ENCODE measurements at regions not wholly inside any gene's neighbourhood (a gene's known extent, or its start where the extent isn't known, plus 50 kb on each side); places are given as distances from the start of the nearest gene placed in this dataset.

- TF ChIP-seq, protein P1, sequence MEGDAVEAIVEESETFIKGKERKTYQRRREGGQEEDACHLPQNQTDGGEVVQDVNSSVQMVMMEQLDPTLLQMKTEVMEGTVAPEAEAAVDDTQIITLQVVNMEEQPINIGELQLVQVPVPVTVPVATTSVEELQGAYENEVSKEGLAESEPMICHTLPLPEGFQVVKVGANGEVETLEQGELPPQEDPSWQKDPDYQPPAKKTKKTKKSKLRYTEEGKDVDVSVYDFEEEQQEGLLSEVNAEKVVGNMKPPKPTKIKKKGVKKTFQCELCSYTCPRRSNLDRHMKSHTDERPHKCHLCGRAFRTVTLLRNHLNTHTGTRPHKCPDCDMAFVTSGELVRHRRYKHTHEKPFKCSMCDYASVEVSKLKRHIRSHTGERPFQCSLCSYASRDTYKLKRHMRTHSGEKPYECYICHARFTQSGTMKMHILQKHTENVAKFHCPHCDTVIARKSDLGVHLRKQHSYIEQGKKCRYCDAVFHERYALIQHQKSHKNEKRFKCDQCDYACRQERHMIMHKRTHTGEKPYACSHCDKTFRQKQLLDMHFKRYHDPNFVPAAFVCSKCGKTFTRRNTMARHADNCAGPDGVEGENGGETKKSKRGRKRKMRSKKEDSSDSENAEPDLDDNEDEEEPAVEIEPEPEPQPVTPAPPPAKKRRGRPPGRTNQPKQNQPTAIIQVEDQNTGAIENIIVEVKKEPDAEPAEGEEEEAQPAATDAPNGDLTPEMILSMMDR (IDR thresholded peaks at IDR 0.05 in 8 of 11, conservative IDR thresholded peaks at IDR 0.05 in 3 of 11) = no peak
- no peak for TF ChIP-seq POLR2AphosphoS5 (IDR thresholded peaks at IDR 0.05)
- TF ChIP-seq POLR2A (IDR thresholded peaks at IDR 0.05) = no peak
Measured at GRCh38 chr3:35409991-35410390, 229.3 kb upstream of the ARPP21 start.

All from spleen (tissue), 7 donors.